CD8-positive, alpha-beta memory T cell (primary cell): ENCODE measurements at regions not wholly inside any gene's neighbourhood (a gene's known extent, or its start where the extent isn't known, plus 50 kb on each side); places are given as distances from the start of the nearest gene placed in this dataset.
"Not testable (repeated sequence)": the region's sequence is repeated elsewhere in the genome, so short reads cannot be mapped to it uniquely, and the experiment has no call there.

Experiments
- CTCF ChIA-PET: fragments of 350-600 bp; sonication (Branson Sonifier 250); formaldehyde crosslinking; loops from one replicate; lab custom pipeline; 2021; ENCODE audit warnings: antibody characterized with exemption; lab: Charles Lee
- POLR2A ChIA-PET: fragments of 350-600 bp; sonication (Branson Sonifier 250); formaldehyde crosslinking; loops from one replicate; lab custom pipeline; 2021; ENCODE audit warnings: antibody characterized with exemption; lab: Charles Lee
- DNase-seq, 5 donors: peaks; one replicate each; pipeline versions ENCODE4 v3.0.0 to v3.0.0-alpha.2; 2020 to 2022; ENCODE audit warnings: mixed read lengths in 1 of 5
- H3K27ac ChIP-seq: one replicate; pipeline ENCODE4 v1.7.0; 2013; ENCODE audit warnings: low read depth, mild to moderate bottlenecking, low read length, moderate library complexity
- H3K27me3 ChIP-seq: 2 replicates; pipeline ENCODE4 v1.7.0; 2013; ENCODE audit warnings: low read length, mild to moderate bottlenecking; ENCODE audit not compliant: insufficient read depth, poor library complexity, severe bottlenecking
- H3K36me3 ChIP-seq: 2 replicates; pipeline ENCODE4 v1.7.0; 2013; ENCODE audit warnings: mild to moderate bottlenecking, low read length, moderate library complexity; ENCODE audit not compliant: insufficient read depth
- H3K4me1 ChIP-seq: 2 replicates; pipeline ENCODE4 v1.7.0; 2013; ENCODE audit warnings: mild to moderate bottlenecking, low read length, moderate library complexity; ENCODE audit not compliant: insufficient read depth
- H3K4me3 ChIP-seq: 2 replicates; pipeline ENCODE4 v1.7.0; 2013; ENCODE audit warnings: mild to moderate bottlenecking, low read length
- H3K9me3 ChIP-seq: 2 replicates; pipeline ENCODE4 v1.7.0; 2013; ENCODE audit warnings: mild to moderate bottlenecking, low read length
- H3K27ac Mint-ChIP-seq, 8 donors: one replicate each; pipeline ENCODE4 v1.8.0; 2020 to 2021; ENCODE audit warnings: mixed read lengths in 8 of 8, mild to moderate bottlenecking in 6 of 8, inconsistent platforms in 3 of 8, moderate library complexity in 3 of 8
- H3K27me3 Mint-ChIP-seq, 2 donors: one replicate each; pipeline ENCODE4 v1.8.0; 2020 to 2021; ENCODE audit warnings: mixed read lengths in 2 of 2, mild to moderate bottlenecking in 1 of 2, moderate library complexity in 1 of 2
- H3K36me3 Mint-ChIP-seq, 3 donors: one replicate each; pipeline ENCODE4 v1.8.0; 2020 to 2021; ENCODE audit warnings: mixed read lengths in 3 of 3, inconsistent platforms in 1 of 3, mild to moderate bottlenecking in 1 of 3
- H3K4me1 Mint-ChIP-seq, 3 donors: one replicate each; pipeline ENCODE4 v1.8.0; 2020 to 2021; ENCODE audit warnings: mixed read lengths in 3 of 3, inconsistent platforms in 1 of 3, mild to moderate bottlenecking in 1 of 3
- H3K4me3 Mint-ChIP-seq, 7 donors: one replicate each; pipeline ENCODE4 v1.8.0; 2020 to 2021; ENCODE audit warnings: mixed read lengths in 7 of 7, mild to moderate bottlenecking in 6 of 7, moderate library complexity in 4 of 7, inconsistent platforms in 2 of 7
- H3K9me3 Mint-ChIP-seq, 5 donors: one replicate each; pipeline ENCODE4 v1.8.0; 2020 to 2022; ENCODE audit warnings: mixed read lengths in 5 of 5, mild to moderate bottlenecking in 3 of 5, moderate library complexity in 2 of 5, inconsistent platforms in 1 of 5

DNA sequence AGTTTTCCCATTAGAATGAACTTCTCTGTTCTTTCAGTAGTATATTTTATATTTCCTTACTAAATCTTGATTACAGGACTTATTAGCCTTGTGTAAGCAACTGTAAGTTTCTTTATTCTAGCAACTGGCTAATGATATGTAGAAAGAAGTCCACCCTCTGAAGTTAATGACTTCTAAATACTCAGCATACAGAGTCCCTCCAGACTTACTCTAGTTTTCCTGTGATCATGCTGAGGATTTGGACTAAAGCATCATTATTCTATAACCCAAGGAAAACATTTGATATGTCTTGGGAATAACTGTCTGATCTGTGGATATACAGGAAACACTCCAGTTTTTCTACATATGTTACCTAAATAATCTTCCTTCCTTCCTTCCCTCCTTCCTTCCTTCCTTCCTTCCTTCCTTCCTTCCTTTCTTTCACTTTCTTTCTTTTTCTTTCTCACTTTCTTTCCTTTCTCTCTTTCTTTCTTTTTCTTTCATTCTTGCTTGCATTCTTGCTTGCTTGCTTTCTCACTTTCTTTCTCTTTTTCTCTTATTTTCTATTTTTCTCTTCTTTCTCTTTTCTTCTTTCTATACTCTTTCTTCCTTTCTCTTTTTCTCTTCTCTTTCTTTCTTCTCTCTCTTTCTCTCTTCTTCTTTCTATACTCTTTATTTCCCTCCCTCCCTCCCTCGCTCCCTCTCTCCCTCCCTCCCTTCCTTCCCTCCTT, 297.6 kb upstream of the MTPN start:
- no peaks in the 10 kb centered on the region for H3K9me3 ChIP-seq
- no peak overlapping the region for H3K4me3 ChIP-seq
- peaks cover 0 to 4% (median 0%) of the 10 kb centered on the region in 5 donors for H3K9me3 Mint-ChIP-seq
- ChIA-PET CTCF (no interaction called here), POLR2A (no interaction called here)
- H3K27me3 ChIP-seq = no peaks in the 10 kb centered on the region
- no peak overlapping the region for H3K4me3 Mint-ChIP-seq
- H3K27ac ChIP-seq = no peak overlapping the region
- no peak overlapping the region for H3K27ac Mint-ChIP-seq
- no peak for DNase-seq
- H3K4me1 ChIP-seq = no peaks in the 10 kb centered on the region
- H3K36me3 ChIP-seq = no peaks in the 10 kb centered on the region
- H3K27me3 Mint-ChIP-seq = no peaks in the 10 kb centered on the region
- H3K4me1 Mint-ChIP-seq = no peaks in the 10 kb centered on the region
- no peaks in the 10 kb centered on the region for H3K36me3 Mint-ChIP-seq

DNA sequence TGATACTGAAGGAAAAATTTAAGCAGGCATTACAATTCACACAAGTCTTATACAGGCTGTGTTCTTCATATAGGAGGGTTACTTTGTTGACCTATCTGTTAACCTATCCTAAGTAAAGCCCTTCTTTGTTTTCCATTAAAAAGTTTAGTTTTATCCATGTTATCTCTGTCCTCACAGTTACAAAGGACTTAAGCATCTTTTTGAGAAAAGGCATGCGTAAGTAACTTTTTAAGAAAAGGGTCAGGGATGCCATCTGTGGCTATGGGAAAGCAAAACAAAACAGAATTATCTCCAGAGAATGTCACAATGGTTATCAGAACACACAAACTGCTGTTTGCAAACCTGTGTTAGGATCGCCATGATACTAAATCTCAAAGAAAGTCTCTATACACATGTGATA, 295.8 kb upstream of the MTPN start:
- Mint-ChIP-seq H3K4me3 (no peak overlapping the region), H3K9me3 (peaks cover 0 to 8% (median 2%) of the 10 kb centered on the region in 5 donors)

DNA sequence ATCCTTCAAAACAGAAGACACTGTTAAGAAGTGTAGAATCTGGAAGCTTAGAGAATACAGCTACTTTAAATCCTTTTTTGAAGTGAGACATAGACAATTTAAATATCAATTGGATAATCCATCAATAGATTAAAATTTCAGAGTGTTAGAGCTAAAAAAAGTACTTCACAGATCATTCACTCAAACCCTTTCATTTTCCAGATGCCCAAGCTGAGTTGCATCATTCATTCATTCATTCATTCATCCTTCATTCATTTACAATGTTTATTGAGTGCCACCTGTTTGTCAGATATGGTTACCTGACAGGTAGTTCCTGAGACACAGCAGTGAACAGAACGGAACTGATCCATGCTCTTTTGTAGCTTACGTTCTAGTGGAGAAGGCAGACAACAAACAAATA, 290.7 kb upstream of the MTPN start:
- no peaks in the 10 kb centered on the region for H3K4me1 Mint-ChIP-seq
- H3K27ac Mint-ChIP-seq = no peak overlapping the region
- Histone ChIP-seq H3K4me3 (no peak overlapping the region), H3K27ac (no peak overlapping the region), H3K36me3 (no peaks in the 10 kb centered on the region), H3K27me3 (no peaks in the 10 kb centered on the region), H3K9me3 (no peaks in the 10 kb centered on the region), H3K4me1 (no peaks in the 10 kb centered on the region)
- no peak for DNase-seq
- CTCF ChIA-PET = no interaction called here
- POLR2A ChIA-PET = no interaction called here
- H3K36me3 Mint-ChIP-seq = peaks cover 0 to 11% (median 0%) of the 10 kb centered on the region in 3 donors
- peaks cover 13 to 39% (median 22%) of the 10 kb centered on the region in 5 donors for H3K9me3 Mint-ChIP-seq
- no peaks in the 10 kb centered on the region for H3K27me3 Mint-ChIP-seq
- no peak overlapping the region for H3K4me3 Mint-ChIP-seq

More for the DNA sequence above, 295.8 kb upstream of the MTPN start:
- Histone ChIP-seq H3K9me3 (no peaks in the 10 kb centered on the region), H3K4me1 (no peaks in the 10 kb centered on the region), H3K36me3 (no peaks in the 10 kb centered on the region), H3K4me3 (no peak overlapping the region), H3K27me3 (no peaks in the 10 kb centered on the region), H3K27ac (no peak overlapping the region)
- CTCF ChIA-PET = no interaction called here
- H3K27me3 Mint-ChIP-seq = no peaks in the 10 kb centered on the region
- no peaks in the 10 kb centered on the region for H3K36me3 Mint-ChIP-seq
- H3K4me1 Mint-ChIP-seq = no peaks in the 10 kb centered on the region
- no peak overlapping the region for H3K27ac Mint-ChIP-seq
- DNase-seq = no peak
- POLR2A ChIA-PET = no interaction called here

DNA sequence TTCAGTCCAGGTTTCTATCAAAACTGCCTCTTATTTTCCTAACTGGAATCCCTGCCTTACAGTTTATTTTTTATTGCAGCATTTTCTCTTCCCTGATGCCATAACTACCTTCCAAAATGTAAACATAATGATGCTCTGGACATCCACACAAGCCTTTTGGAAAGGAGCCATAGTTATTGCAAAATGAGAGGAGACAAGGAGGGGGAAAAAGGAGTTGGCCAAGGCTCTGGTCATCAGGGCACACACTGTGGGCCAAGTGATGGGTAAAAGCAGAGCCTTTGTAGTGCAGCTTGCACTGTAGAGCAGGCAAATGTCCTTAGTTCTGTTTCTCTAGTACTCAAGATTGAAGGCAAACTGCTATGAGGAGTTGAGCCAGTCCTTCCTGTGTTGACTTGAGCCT, 289.3 kb upstream of the MTPN start:
- peaks cover 21 to 51% (median 35%) of the 10 kb centered on the region in 5 donors for H3K9me3 Mint-ChIP-seq
- H3K4me1 Mint-ChIP-seq = no peaks in the 10 kb centered on the region
- no peaks in the 10 kb centered on the region for H3K27me3 Mint-ChIP-seq
- POLR2A ChIA-PET = no interaction called here
- Histone ChIP-seq H3K4me1 (no peaks in the 10 kb centered on the region), H3K4me3 (no peak overlapping the region), H3K27me3 (no peaks in the 10 kb centered on the region), H3K27ac (no peak overlapping the region), H3K9me3 (no peaks in the 10 kb centered on the region), H3K36me3 (no peaks in the 10 kb centered on the region)
- peaks cover 0 to 16% (median 0%) of the 10 kb centered on the region in 3 donors for H3K36me3 Mint-ChIP-seq
- no peak for DNase-seq
- H3K4me3 Mint-ChIP-seq = no peak overlapping the region
- CTCF ChIA-PET = no interaction called here
- H3K27ac Mint-ChIP-seq = no peak overlapping the region

DNA sequence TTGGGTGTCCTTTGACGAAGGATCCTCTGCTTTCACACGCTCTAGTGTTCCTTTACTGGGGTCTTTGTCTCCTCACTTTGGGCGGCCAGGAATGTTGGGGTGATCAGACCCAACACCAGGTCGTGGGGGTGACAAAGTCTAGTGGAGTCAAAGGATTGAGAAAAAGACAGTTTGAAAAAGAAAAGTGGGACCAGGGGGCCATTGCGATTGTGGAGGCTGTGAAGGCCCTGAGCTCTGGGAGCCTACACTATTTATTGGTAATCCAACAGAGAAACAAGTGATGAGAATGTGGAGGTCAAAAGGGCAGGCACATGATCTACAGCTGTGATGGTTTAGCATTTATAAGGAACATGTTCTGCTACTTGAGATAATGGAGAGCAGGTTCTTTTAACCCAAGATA, 287.1 kb upstream of the MTPN start:
- DNase-seq, H3K27me3 ChIP-seq, H3K4me1 Mint-ChIP-seq, H3K4me1 ChIP-seq, H3K9me3 ChIP-seq, CTCF ChIA-PET, POLR2A ChIA-PET, H3K27ac ChIP-seq, H3K27ac Mint-ChIP-seq, H3K27me3 Mint-ChIP-seq, H3K36me3 ChIP-seq, H3K4me3 Mint-ChIP-seq, H3K4me3 ChIP-seq: not testable (repeated sequence)
- H3K36me3 Mint-ChIP-seq = peaks cover 0 to 24% (median 0%) of the 10 kb centered on the region in 3 donors
- peaks cover 29 to 68% (median 36%) of the 10 kb centered on the region in 5 donors for H3K9me3 Mint-ChIP-seq

DNA sequence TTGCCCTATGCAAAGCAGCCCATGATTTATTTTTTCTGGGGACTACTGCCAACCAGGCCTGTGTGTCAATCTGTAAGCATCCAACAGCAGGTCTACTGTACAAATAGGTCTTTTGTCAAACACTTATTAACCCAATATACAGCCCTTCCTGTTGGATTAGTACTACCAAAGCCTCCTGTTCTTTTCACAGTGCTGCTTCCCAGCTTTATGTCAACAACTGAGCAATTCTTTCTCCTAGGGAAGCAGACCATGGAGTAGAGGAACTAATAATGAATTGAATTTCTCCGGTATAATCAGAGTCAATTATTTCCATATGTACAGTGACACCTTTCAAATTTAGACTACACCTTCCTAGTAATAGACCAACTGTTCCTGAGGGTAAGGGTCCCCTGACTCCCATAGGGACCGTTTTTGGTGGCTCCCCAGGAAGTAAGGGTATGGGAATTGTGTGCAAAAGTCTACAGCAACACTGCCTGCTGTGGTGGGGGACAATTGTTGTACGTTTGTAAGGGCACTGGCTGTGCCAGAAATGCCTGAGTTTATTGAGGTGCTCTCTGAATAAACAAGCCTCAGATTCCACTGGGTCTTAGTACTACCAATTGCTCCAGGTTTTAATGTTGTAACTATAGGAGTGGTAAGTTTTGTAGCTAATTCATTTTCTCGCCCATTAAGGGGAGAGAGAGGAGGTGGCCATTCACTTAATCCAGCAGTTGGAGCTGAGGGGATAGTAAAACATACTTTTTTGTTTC, 286.1 kb upstream of the MTPN start:
- H3K36me3 ChIP-seq, H3K27me3 ChIP-seq, H3K9me3 ChIP-seq, H3K27me3 Mint-ChIP-seq, H3K27ac ChIP-seq, H3K4me1 Mint-ChIP-seq, DNase-seq, H3K27ac Mint-ChIP-seq, H3K4me3 Mint-ChIP-seq, H3K4me1 ChIP-seq, CTCF ChIA-PET, POLR2A ChIA-PET, H3K4me3 ChIP-seq: not testable (repeated sequence)
- Mint-ChIP-seq H3K36me3 (peaks cover 0 to 28% (median 0%) of the 10 kb centered on the region in 3 donors), H3K9me3 (peaks cover 29 to 68% (median 39%) of the 10 kb centered on the region in 5 donors)

DNA sequence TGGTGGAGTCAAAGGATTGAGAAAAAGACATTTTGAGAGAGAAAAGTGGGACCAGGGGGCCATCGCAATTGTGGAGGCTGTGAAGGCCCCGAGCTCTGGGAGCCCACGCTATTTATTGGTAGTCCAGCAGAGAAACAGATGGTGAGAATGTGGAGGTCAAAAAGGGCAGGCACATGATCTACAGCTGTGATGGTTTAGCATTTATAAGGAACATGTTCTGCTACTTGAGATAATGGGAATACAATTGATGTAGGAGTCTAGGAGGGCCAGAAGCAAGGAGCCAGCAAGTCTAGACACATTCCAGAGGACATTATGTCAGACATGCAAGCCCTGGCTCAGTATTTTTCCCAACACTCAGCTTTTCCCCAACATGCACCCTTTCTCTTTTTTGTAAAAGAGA, 283.4 kb upstream of the MTPN start:
- CTCF ChIA-PET, H3K27me3 ChIP-seq, DNase-seq, H3K27me3 Mint-ChIP-seq, H3K4me1 ChIP-seq, H3K4me1 Mint-ChIP-seq, H3K4me3 Mint-ChIP-seq, H3K4me3 ChIP-seq, H3K27ac ChIP-seq, POLR2A ChIA-PET, H3K9me3 ChIP-seq, H3K27ac Mint-ChIP-seq, H3K36me3 ChIP-seq: not testable (repeated sequence)
- peaks cover 19 to 50% (median 37%) of the 10 kb centered on the region in 5 donors for H3K9me3 Mint-ChIP-seq
- peaks cover 0 to 24% (median 0%) of the 10 kb centered on the region in 3 donors for H3K36me3 Mint-ChIP-seq

DNA sequence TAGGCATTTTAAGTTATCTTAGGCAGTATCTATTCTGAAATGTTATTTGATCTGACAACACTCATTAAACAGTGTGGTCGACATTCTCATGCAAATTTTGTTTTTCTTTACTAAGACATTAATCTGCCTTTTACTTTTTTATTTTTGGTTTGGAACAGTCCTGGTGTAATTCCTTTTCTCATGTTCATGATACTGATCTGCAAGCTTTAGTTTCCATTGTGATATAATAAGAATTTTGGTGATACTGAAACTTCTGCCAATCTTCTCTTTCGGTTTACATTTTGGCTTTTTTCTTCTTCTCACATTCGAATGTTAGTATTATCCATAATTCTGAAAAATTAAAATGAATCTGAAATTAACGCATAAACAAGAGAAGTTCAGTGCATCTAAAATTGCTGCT, 281.9 kb upstream of the MTPN start:
- DNase-seq = no peak
- Histone ChIP-seq H3K4me1 (no peaks in the 10 kb centered on the region), H3K27ac (no peak overlapping the region), H3K9me3 (no peaks in the 10 kb centered on the region), H3K36me3 (no peaks in the 10 kb centered on the region), H3K4me3 (no peak overlapping the region), H3K27me3 (no peaks in the 10 kb centered on the region)
- Mint-ChIP-seq H3K36me3 (peaks cover 0 to 22% (median 0%) of the 10 kb centered on the region in 3 donors), H3K27ac (no peak overlapping the region), H3K27me3 (no peaks in the 10 kb centered on the region), H3K4me3 (no peak overlapping the region), H3K4me1 (no peaks in the 10 kb centered on the region), H3K9me3 (peaks cover 11 to 42% (median 31%) of the 10 kb centered on the region in 5 donors)
- CTCF ChIA-PET = no interaction called here
- POLR2A ChIA-PET = no interaction called here
